ENCODE measurements at regions not wholly inside any gene's neighbourhood (a gene's known extent, or its start where the extent isn't known, plus 50 kb on each side); places are given as distances from the start of the nearest gene placed in this dataset.
A peak's percentile ranks its signal among the peaks of the same experiment; 100 is the strongest.
"Not testable (repeated sequence)": the region's sequence is repeated elsewhere in the genome, so short reads cannot be mapped to it uniquely, and the experiment has no call there.

DNA sequence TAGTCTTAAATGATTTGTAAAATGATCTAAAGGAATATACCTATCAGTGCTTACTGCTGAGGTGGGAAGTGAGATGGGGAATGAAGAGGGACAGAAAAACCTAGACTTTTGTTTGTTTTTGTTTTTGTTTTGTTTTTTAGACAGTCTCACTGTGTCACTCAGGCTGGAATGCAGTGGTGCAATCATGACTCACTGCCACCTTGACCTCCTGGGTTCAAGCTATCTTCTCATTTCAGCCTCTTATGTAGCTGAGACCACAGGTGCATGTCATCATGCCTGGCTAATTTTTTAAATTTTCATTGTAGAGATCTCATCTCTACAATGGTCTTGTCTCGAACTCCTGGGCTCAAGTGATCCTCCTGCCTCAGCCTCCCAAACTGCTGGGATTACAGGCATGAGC lies 116.4 kb upstream of the SEM1 start:
- DNase-seq (ENCODE audit: low spot score) (no peak), ATAC-seq (no peak)

GRCh38 chr7:96827701-96828100 lies 118.1 kb upstream of the SEM1 start:
- no peak for ATAC-seq
- no peak for DNase-seq (ENCODE audit: low spot score)

DNA sequence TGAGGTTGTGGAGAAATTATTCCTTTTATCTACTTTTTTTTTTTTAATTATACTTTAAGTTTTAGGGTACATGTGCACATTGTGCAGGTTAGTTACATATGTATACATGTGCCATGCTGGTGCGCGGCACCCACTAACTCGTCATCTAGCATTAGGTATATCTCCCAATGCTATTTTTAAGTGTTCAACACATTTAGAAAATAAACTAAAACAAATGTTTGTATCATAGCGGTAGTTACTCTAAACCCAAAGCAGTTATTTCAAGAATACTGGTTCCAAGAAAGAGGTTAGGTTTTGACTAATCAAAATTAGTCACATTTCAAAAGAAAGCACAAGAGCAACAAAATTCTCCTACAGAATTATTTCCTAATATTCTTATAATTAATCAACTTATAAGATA lies 119.5 kb upstream of the SEM1 start:
- not testable (repeated sequence) for ATAC-seq; DNase-seq (ENCODE audit: low spot score)

- DNase-seq (ENCODE audit: low spot score) (no peak), ATAC-seq (no peak)
Observed at GRCh38 chr7:96831446-96831845, 121.8 kb upstream of the SEM1 start.

DNA sequence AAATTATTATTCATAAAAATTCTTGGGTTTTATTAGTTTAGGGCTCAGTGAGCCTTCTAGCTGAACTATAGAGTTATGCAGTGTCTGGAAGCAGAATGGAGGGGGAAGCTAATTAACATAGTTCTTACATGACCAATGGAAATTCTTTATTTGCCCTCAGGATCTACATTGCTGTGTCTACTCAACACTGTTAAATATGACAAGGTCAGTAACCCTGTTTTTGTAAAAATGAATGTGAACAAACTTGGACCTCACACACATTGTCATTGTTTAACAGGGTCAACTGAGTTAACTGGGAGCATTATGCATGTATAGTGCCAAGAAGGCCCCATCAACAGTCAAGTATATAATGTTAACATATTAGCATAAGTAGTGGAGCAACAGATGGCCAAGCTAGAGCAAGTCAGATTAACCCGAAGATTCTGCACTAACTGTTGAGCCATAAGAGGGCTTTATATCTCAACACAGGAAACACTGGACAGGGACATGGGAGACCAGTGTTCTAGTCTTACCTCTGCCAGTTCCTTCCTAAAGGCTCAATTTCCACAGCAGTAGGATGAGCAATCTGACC lies 122.5 kb upstream of the SEM1 start:
- no peak for ATAC-seq
- DNase-seq (ENCODE audit: low spot score): no peak

DNA sequence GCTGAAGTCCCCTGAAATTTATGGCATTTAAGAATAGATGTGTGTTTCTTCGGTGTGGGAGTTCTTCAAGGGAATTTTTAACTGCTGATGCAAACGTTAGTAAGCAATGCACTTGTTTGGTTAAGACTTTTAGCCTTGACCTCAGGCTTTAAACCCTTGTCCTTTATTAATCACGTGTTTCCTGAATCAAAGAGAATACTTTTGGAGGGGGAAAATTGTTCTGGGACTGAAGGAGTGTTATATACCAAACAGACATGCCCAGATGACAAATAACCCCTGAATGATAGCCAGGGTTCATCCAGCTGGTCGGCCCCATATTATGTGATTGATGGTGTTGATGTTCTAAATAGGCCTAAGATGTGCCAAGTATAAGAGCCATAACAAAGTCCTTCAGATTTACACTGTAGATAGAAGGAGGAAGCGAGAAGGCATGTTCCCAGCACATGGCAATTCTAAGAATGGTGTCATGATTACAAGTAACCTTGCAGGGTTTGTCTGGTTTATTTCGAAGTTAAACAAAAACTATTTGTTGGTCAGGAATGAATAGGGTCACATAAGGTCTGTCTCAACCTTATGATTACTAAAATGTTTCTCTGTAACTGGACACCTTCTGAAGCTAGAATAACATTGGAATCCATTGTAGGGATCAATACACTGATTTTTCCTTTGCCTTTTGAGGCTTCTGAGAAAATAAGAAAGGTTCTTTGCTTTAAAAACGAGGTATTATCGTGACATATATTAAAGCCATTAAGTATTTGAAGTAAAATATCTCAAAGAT lies 124.2 kb upstream of the SEM1 start:
- no peak for DNase-seq (ENCODE audit: low spot score)
- ATAC-seq: no peak

- DNase-seq (ENCODE audit: low spot score): no peak
- ATAC-seq: no peak
Observed at GRCh38 chr7:96836456-96836855, 126.8 kb upstream of the SEM1 start.

- DNase-seq (ENCODE audit: low spot score) (no peak), ATAC-seq (no peak)
Observed at GRCh38 chr7:96837593-96837992, 127.9 kb upstream of the SEM1 start.

DNA sequence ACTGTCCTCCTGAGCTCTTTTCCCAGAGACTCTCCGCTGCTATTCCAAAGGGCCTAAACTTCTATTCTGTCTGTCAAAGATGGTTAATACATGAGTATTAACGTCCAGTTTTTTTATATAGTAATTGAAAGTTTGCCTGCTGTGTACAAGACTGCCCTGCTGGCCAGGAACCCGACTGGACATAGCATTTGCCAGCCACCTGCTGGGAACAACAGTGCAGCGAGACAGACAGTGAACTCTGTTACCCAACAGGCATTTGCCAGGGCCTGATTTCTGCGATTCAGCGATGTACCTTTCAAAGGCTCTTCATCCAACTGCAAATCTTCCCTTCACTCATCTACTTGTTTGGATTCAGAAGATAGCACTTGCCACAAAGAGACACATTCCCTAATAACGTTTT lies 128.8 kb upstream of the SEM1 start:
- ATAC-seq: peak; percentile 93
- DNase-seq (ENCODE audit: low spot score): no peak

DNA sequence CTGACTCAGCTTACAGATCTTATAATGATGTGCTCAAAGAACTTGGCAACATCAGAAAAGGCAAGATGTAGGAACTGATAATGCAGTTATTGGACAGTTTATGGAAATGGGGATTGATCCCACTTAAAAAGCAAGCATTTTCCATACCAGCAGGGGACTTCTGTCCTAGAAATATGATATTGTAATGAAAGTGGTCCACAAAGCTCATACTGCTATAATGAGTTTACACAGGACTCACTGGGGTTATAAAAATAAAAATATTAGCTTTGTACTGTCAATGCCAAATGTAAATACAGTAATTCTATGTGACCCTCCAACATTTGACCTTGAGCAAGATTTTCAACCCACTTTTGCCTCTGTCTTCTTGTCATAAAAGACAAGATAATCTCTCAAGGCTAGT lies 145.5 kb upstream of the SEM1 start:
- DNase-seq (ENCODE audit: low spot score): no peak
- no peak for ATAC-seq

- DNase-seq (ENCODE audit: low spot score): no peak
- ATAC-seq: no peak
Observed at GRCh38 chr7:96855691-96856090, 146.0 kb upstream of the SEM1 start.

DNA sequence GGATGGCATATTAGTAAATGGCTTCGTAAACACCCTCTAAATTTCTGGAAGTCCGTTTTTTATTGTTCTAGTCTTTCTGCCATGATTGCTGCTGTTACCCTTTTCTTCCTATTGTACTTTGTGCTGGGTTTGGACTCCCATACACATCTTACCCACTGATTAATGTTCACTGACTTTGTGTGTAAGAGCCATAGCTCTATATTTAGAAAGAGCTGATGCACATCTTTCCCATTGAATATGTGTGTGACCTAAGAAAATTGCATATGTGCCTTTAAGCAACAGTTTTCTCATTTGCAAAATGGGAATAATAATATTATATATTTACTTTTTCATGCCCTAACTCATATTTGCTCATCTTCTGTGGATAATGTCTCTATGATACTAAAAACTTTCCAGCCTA lies 135.8 kb upstream of the DLX6 start:
- no peak for ATAC-seq
- DNase-seq (ENCODE audit: low spot score): no peak

GRCh38 chr7:96870185-96870584 lies 135.2 kb upstream of the DLX6 start:
- no peak for DNase-seq (ENCODE audit: low spot score)
- no peak for ATAC-seq

- ATAC-seq (no peak), DNase-seq (ENCODE audit: low spot score) (no peak)
Observed at GRCh38 chr7:96870934-96871333, 134.4 kb upstream of the DLX6 start.

- ATAC-seq (no peak), DNase-seq (ENCODE audit: low spot score) (no peak)
Observed at GRCh38 chr7:96887426-96887825, 117.9 kb upstream of the DLX6 start.

GRCh38 chr7:96899108-96899507 lies 106.2 kb upstream of the DLX6 start:
- no peak for DNase-seq (ENCODE audit: low spot score)
- ATAC-seq: no peak

DNA sequence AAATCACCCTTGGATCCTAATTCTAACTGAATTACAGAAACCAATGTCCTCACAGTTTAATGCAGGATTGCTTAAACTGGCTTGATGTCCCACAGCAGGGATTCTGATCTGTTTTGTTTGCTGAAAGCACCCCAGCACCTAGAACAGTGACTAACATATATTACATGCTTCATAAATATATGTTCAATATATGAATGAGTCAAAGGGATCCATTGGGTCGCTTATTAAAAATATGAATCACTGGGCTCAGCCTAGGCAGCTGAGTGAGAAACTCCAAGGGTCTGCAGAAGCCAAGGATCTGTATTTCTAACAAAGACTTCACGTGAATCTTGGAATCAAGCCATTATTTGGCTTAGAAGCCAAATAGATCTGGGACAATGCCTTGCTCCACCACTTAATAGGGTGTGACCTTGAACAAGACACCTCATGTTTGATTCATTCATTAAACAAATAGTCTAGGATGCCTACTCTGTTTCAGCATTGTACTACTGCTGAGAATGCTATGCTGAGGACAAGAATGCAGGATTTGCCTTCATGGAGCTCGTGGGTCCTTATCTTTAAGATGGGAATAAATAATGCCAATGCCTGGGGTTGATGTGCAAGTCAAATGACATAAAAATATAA lies 103.4 kb upstream of the DLX6 start:
- ATAC-seq: no peak
- DNase-seq (ENCODE audit: low spot score): no peak

DNA sequence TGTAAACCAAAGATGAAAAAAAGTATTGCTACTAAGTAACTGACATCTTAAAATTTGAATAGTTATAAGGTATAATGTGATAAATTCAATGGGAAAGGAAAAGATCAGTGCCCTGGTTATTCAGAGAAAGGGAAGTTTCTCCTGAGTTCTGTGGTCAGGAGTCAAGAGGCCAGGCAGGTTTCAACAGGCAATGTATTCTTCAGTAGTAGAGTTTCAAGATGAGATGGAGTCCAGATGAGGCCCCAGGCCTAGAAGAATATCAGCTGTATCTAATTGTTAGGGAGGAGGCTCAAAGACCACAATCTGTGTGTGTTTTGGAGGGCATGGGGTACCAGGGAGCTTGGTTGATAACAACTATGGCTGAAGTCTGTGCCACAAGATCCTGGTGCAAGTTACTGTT lies 101.4 kb upstream of the DLX6 start:
- ATAC-seq: no peak

DNA sequence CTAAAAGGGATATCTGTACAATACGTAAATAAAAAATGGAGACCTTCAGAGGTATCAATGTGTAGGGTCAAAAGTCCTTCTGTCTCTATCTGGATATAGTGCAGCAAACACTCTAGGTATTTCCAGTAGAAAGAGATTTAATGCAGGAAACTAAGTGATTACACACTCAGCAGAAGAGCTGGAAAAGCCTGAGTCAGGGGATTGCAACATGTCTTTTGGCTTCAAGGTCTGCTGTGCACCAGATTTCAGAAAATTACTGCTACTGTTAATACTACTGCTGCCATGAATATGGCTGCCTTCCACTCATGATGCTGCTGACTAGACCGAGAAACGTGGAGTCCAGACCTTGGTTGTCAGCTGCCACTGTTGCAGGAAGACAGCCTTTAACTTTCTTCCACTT lies 94.9 kb upstream of the DLX6 start:
- ATAC-seq: no peak
- DNase-seq (ENCODE audit: low spot score): no peak

More for the DNA sequence above, 101.4 kb upstream of the DLX6 start:
- DNase-seq (ENCODE audit: low spot score): no peak

DNA sequence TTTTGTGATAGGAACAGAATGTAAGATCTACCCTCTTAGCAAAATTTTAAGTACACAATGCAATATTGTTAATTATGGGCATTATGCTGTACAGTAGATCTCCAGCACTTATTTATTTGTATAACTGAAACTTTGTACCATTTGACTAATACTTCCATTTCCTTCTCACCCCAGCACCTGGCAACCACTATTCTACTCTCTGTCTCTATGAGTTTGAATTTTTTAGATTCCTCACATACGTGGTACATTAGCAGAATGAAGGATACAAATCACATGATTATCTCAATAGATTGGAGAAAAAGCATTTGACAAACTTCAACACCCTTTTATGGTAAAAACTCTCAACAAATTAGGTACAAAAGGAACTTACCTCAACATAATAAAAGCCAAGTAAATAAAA lies 90.3 kb upstream of the DLX6 start:
- DNase-seq (ENCODE audit: low spot score) (no peak), ATAC-seq (no peak)

- no peak for DNase-seq (ENCODE audit: low spot score)
- ATAC-seq: no peak
Observed at GRCh38 chr7:96920064-96920463, 85.3 kb upstream of the DLX6 start.

DNA sequence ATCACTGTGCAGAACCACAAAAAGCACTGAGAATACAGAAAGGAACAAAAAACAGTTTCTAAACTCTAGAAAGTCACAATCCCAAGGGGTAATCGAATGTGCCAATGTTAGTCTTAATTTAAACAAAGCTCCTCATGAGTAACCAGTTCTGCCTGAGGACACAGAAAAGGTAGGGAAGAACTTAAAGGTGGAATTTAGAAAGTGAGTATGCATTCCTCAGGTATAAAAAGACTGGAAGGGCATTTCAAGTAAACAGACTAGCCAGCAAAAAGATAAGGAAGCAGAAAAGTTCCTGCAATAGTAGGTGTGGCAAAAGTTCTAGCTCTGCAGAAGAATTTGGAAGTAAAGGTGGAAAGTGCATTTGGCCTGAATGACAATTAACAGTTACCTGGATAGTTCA lies 84.6 kb upstream of the DLX6 start:
- DNase-seq (ENCODE audit: low spot score): no peak
- no peak for ATAC-seq

GRCh38 chr7:96921231-96921630 lies 84.1 kb upstream of the DLX6 start:
- DNase-seq (ENCODE audit: low spot score): no peak
- no peak for ATAC-seq
